ENCODE measurements at regions not wholly inside any gene's neighbourhood (a gene's known extent, or its start where the extent isn't known, plus 50 kb on each side); places are given as distances from the start of the nearest gene placed in this dataset.

- peaks cover 0 to 9% (median 0%) of the 10 kb centered on the region in 5 donors for H3K9me3 ChIP-seq (ENCODE audit: control insufficient read depth in 5 of 5, low read length in 5 of 5)
- H3K36me3 ChIP-seq (ENCODE audit: control insufficient read depth in 5 of 5, insufficient read depth in 5 of 5, low read length in 5 of 5) = no peaks in the 10 kb centered on the region
- H3K9ac ChIP-seq (ENCODE audit: low read length in 5 of 5) = no peak overlapping the region
- H3K4me3 ChIP-seq (ENCODE audit: low read depth in 1 of 5, low read length in 5 of 5) = no peak overlapping the region
- H3K27ac ChIP-seq (ENCODE audit: low read depth, low read length) = no peak overlapping the region
- no peaks in the 10 kb centered on the region for H3K4me1 ChIP-seq (ENCODE audit: control insufficient read depth in 5 of 5, insufficient read depth in 5 of 5, low read length in 5 of 5)
- H3K27me3 ChIP-seq (ENCODE audit: control insufficient read depth in 5 of 5, insufficient read depth in 4 of 5, low read length in 5 of 5) = no peaks in the 10 kb centered on the region
Observed at GRCh38 chr6:48866682-48867081, 596.4 kb downstream of the MMUT start.

GRCh38 chr6:48860175-48860574, 602.9 kb downstream of the MMUT start:
- no peaks in the 10 kb centered on the region for H3K36me3 ChIP-seq (ENCODE audit: control insufficient read depth in 5 of 5, insufficient read depth in 5 of 5, low read length in 5 of 5)
- peaks cover 0 to 9% (median 0%) of the 10 kb centered on the region in 5 donors for H3K9me3 ChIP-seq (ENCODE audit: control insufficient read depth in 5 of 5, low read length in 5 of 5)
- no peaks in the 10 kb centered on the region for H3K4me1 ChIP-seq (ENCODE audit: control insufficient read depth in 5 of 5, insufficient read depth in 5 of 5, low read length in 5 of 5)
- H3K27ac ChIP-seq (ENCODE audit: low read depth, low read length) = no peak overlapping the region
- H3K4me3 ChIP-seq (ENCODE audit: low read depth in 1 of 5, low read length in 5 of 5) = no peak overlapping the region
- H3K9ac ChIP-seq (ENCODE audit: low read length in 5 of 5) = no peak overlapping the region
- H3K27me3 ChIP-seq (ENCODE audit: control insufficient read depth in 5 of 5, insufficient read depth in 4 of 5, low read length in 5 of 5) = no peaks in the 10 kb centered on the region

GRCh38 chr6:48859562-48860123, 603.4 kb downstream of the MMUT start:
- no peaks in the 10 kb centered on the region for H3K27me3 ChIP-seq (ENCODE audit: control insufficient read depth in 5 of 5, insufficient read depth in 4 of 5, low read length in 5 of 5)
- no peak overlapping the region for H3K27ac ChIP-seq (ENCODE audit: low read depth, low read length)
- H3K9ac ChIP-seq (ENCODE audit: low read length in 5 of 5) = no peak overlapping the region
- H3K36me3 ChIP-seq (ENCODE audit: control insufficient read depth in 5 of 5, insufficient read depth in 5 of 5, low read length in 5 of 5) = no peaks in the 10 kb centered on the region
- peaks cover 0 to 9% (median 0%) of the 10 kb centered on the region in 5 donors for H3K9me3 ChIP-seq (ENCODE audit: control insufficient read depth in 5 of 5, low read length in 5 of 5)
- H3K4me3 ChIP-seq (ENCODE audit: low read depth in 1 of 5, low read length in 5 of 5) = no peak overlapping the region
- no peaks in the 10 kb centered on the region for H3K4me1 ChIP-seq (ENCODE audit: control insufficient read depth in 5 of 5, insufficient read depth in 5 of 5, low read length in 5 of 5)

- Histone ChIP-seq H3K36me3 (ENCODE audit: control insufficient read depth in 5 of 5, insufficient read depth in 5 of 5, low read length in 5 of 5) (no peaks in the 10 kb centered on the region), H3K9ac (ENCODE audit: low read length in 5 of 5) (no peak overlapping the region), H3K4me3 (ENCODE audit: low read depth in 1 of 5, low read length in 5 of 5) (no peak overlapping the region), H3K9me3 (ENCODE audit: control insufficient read depth in 5 of 5, low read length in 5 of 5) (peaks cover 0 to 34% (median 19%) of the 10 kb centered on the region in 5 donors), H3K27ac (ENCODE audit: low read depth, low read length) (no peak overlapping the region), H3K4me1 (ENCODE audit: control insufficient read depth in 5 of 5, insufficient read depth in 5 of 5, low read length in 5 of 5) (no peaks in the 10 kb centered on the region), H3K27me3 (ENCODE audit: control insufficient read depth in 5 of 5, insufficient read depth in 4 of 5, low read length in 5 of 5) (no peaks in the 10 kb centered on the region)
Observed at GRCh38 chr6:48845219-48845618, 617.8 kb downstream of the MMUT start.

GRCh38 chr6:48844696-48845095, 618.4 kb downstream of the MMUT start:
- H3K4me3 ChIP-seq (ENCODE audit: low read depth in 1 of 5, low read length in 5 of 5) = no peak overlapping the region
- no peaks in the 10 kb centered on the region for H3K27me3 ChIP-seq (ENCODE audit: control insufficient read depth in 5 of 5, insufficient read depth in 4 of 5, low read length in 5 of 5)
- peaks cover 0 to 30% (median 20%) of the 10 kb centered on the region in 5 donors for H3K9me3 ChIP-seq (ENCODE audit: control insufficient read depth in 5 of 5, low read length in 5 of 5)
- no peaks in the 10 kb centered on the region for H3K4me1 ChIP-seq (ENCODE audit: control insufficient read depth in 5 of 5, insufficient read depth in 5 of 5, low read length in 5 of 5)
- no peaks in the 10 kb centered on the region for H3K36me3 ChIP-seq (ENCODE audit: control insufficient read depth in 5 of 5, insufficient read depth in 5 of 5, low read length in 5 of 5)
- H3K27ac ChIP-seq (ENCODE audit: low read depth, low read length) = no peak overlapping the region
- H3K9ac ChIP-seq (ENCODE audit: low read length in 5 of 5) = no peak overlapping the region

GRCh38 chr6:48840896-48841295, 622.2 kb downstream of the MMUT start:
- peaks cover 0 to 27% (median 20%) of the 10 kb centered on the region in 5 donors for H3K9me3 ChIP-seq (ENCODE audit: control insufficient read depth in 5 of 5, low read length in 5 of 5)
- peak overlapping the region in 1 of 5 donors; percentile 30 for H3K4me3 ChIP-seq (ENCODE audit: low read depth in 1 of 5, low read length in 5 of 5)
- no peaks in the 10 kb centered on the region for H3K36me3 ChIP-seq (ENCODE audit: control insufficient read depth in 5 of 5, insufficient read depth in 5 of 5, low read length in 5 of 5)
- no peak overlapping the region for H3K27ac ChIP-seq (ENCODE audit: low read depth, low read length)
- H3K9ac ChIP-seq (ENCODE audit: low read length in 5 of 5) = no peak overlapping the region
- H3K4me1 ChIP-seq (ENCODE audit: control insufficient read depth in 5 of 5, insufficient read depth in 5 of 5, low read length in 5 of 5) = no peaks in the 10 kb centered on the region
- H3K27me3 ChIP-seq (ENCODE audit: control insufficient read depth in 5 of 5, insufficient read depth in 4 of 5, low read length in 5 of 5) = no peaks in the 10 kb centered on the region

- Histone ChIP-seq H3K9me3 (ENCODE audit: control insufficient read depth in 5 of 5, low read length in 5 of 5) (peaks cover 0 to 24% (median 20%) of the 10 kb centered on the region in 5 donors), H3K27ac (ENCODE audit: low read depth, low read length) (no peak overlapping the region), H3K27me3 (ENCODE audit: control insufficient read depth in 5 of 5, insufficient read depth in 4 of 5, low read length in 5 of 5) (no peaks in the 10 kb centered on the region), H3K4me1 (ENCODE audit: control insufficient read depth in 5 of 5, insufficient read depth in 5 of 5, low read length in 5 of 5) (peaks cover 0 to 7% (median 0%) of the 10 kb centered on the region in 5 donors), H3K9ac (ENCODE audit: low read length in 5 of 5) (no peak overlapping the region), H3K36me3 (ENCODE audit: control insufficient read depth in 5 of 5, insufficient read depth in 5 of 5, low read length in 5 of 5) (no peaks in the 10 kb centered on the region), H3K4me3 (ENCODE audit: low read depth in 1 of 5, low read length in 5 of 5) (no peak overlapping the region)
Observed at GRCh38 chr6:48839206-48839605, 623.8 kb downstream of the MMUT start.

GRCh38 chr6:48837744-48838143, 625.3 kb downstream of the MMUT start:
- Histone ChIP-seq H3K9ac (ENCODE audit: low read length in 5 of 5) (no peak overlapping the region), H3K9me3 (ENCODE audit: control insufficient read depth in 5 of 5, low read length in 5 of 5) (peaks cover 0 to 23% (median 19%) of the 10 kb centered on the region in 5 donors), H3K4me1 (ENCODE audit: control insufficient read depth in 5 of 5, insufficient read depth in 5 of 5, low read length in 5 of 5) (peaks cover 0 to 7% (median 0%) of the 10 kb centered on the region in 5 donors), H3K27me3 (ENCODE audit: control insufficient read depth in 5 of 5, insufficient read depth in 4 of 5, low read length in 5 of 5) (no peaks in the 10 kb centered on the region), H3K36me3 (ENCODE audit: control insufficient read depth in 5 of 5, insufficient read depth in 5 of 5, low read length in 5 of 5) (no peaks in the 10 kb centered on the region), H3K27ac (ENCODE audit: low read depth, low read length) (no peak overlapping the region), H3K4me3 (ENCODE audit: low read depth in 1 of 5, low read length in 5 of 5) (no peak overlapping the region)

GRCh38 chr6:48835421-48835958, 627.6 kb downstream of the MMUT start:
- Histone ChIP-seq H3K4me1 (ENCODE audit: control insufficient read depth in 5 of 5, insufficient read depth in 5 of 5, low read length in 5 of 5) (peaks cover 0 to 7% (median 0%) of the 10 kb centered on the region in 5 donors), H3K27ac (ENCODE audit: low read depth, low read length) (no peak overlapping the region), H3K36me3 (ENCODE audit: control insufficient read depth in 5 of 5, insufficient read depth in 5 of 5, low read length in 5 of 5) (no peaks in the 10 kb centered on the region), H3K9me3 (ENCODE audit: control insufficient read depth in 5 of 5, low read length in 5 of 5) (peaks cover 0 to 3% (median 0%) of the 10 kb centered on the region in 5 donors), H3K9ac (ENCODE audit: low read length in 5 of 5) (no peak overlapping the region), H3K4me3 (ENCODE audit: low read depth in 1 of 5, low read length in 5 of 5) (no peak overlapping the region), H3K27me3 (ENCODE audit: control insufficient read depth in 5 of 5, insufficient read depth in 4 of 5, low read length in 5 of 5) (no peaks in the 10 kb centered on the region)

GRCh38 chr6:48834706-48835105, 628.3 kb downstream of the MMUT start:
- H3K4me1 ChIP-seq (ENCODE audit: control insufficient read depth in 5 of 5, insufficient read depth in 5 of 5, low read length in 5 of 5) = peaks cover 0 to 7% (median 0%) of the 10 kb centered on the region in 5 donors
- no peak overlapping the region for H3K4me3 ChIP-seq (ENCODE audit: low read depth in 1 of 5, low read length in 5 of 5)
- H3K27ac ChIP-seq (ENCODE audit: low read depth, low read length) = no peak overlapping the region
- no peaks in the 10 kb centered on the region for H3K36me3 ChIP-seq (ENCODE audit: control insufficient read depth in 5 of 5, insufficient read depth in 5 of 5, low read length in 5 of 5)
- H3K9me3 ChIP-seq (ENCODE audit: control insufficient read depth in 5 of 5, low read length in 5 of 5) = no peaks in the 10 kb centered on the region
- H3K9ac ChIP-seq (ENCODE audit: low read length in 5 of 5) = no peak overlapping the region
- no peaks in the 10 kb centered on the region for H3K27me3 ChIP-seq (ENCODE audit: control insufficient read depth in 5 of 5, insufficient read depth in 4 of 5, low read length in 5 of 5)

Data from subcutaneous abdominal adipose tissue (tissue), 5 donors.